ENCODE measurements at regions not wholly inside any gene's neighbourhood (a gene's known extent, or its start where the extent isn't known, plus 50 kb on each side); places are given as distances from the start of the nearest gene placed in this dataset.
"Not testable (repeated sequence)": the region's sequence is repeated elsewhere in the genome, so short reads cannot be mapped to it uniquely, and the experiment has no call there.

DNA sequence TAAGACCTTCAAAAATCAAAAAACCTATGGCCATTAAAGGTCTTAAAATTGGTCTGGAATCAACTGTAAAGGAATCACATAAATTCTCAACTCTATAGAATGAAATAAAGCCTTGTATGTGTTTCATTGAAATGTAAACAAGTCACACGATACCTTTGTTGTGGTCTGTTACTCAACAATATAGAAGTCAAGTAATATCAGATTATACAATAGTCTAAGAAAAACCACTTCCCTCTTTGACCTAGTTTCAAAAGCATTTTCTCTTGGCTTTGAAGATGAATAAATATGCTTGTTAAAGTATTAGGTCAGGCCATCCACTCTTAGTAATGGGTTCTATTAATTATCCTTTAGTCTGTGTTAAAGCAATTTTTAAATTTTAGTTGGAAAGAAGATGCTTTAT is 79.8 kb upstream of the DIO2 start:
- DNase-seq (ENCODE audit: low read depth): no peak

GRCh38 chr14:80286744-80287143 is 75.4 kb upstream of the DIO2 start:
- DNase-seq (ENCODE audit: low read depth): not testable (repeated sequence)

GRCh38 chr14:80278293-80279023 is 67.2 kb upstream of the DIO2 start:
- DNase-seq (ENCODE audit: low read depth): no peak

DNA sequence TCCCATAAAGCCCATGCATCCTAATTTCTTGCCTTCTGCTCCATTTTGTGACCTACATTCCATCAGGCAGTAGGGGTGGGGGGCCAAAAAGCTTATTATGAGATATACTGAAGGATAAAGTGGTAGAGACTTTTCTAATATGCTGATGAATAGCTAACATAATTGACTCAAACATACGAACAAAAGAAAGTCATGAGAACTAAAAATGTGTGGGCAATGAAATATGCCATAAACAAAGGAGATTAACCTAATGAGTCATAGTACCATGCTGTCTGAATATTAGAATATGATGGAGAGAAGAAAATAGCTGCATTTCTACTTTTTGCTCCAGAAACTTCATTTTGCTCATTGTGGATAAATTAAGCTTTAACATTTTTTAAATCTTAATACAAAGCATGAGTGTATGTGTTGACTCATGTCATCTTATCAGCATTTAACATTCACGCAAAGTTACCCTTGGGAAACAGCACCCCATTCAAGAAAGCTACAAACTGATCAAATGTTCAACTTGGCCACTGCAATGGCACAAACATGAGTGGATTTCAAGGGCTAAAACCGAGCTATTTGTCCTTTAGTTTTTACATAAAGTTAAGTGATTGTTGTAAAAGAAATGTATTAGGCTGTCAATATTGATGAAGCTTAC is 64.0 kb upstream of the DIO2 start:
- DNase-seq (ENCODE audit: low read depth): no peak

GRCh38 chr14:80274310-80274709 is 63.0 kb upstream of the DIO2 start:
- not testable (repeated sequence) for DNase-seq (ENCODE audit: low read depth)

DNA sequence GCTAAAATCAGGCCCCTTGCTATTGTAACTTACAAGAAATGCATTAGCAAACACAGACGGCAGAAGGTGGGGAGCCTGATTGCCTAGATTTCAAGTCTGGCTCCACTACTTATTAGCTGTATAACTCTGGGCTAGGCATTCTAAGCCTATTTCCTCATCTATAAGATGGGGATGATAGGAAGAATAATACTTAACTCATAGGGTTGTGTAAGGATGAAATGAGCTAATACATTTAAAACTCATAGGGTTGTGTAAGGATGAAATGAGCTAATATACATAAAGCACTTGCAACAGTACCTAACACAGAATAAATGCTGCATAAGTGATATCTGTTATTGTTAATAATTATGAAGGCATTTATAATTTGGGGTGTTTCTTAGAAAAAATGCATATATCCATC is 60.1 kb upstream of the DIO2 start:
- no peak for DNase-seq (ENCODE audit: low read depth)

DNA sequence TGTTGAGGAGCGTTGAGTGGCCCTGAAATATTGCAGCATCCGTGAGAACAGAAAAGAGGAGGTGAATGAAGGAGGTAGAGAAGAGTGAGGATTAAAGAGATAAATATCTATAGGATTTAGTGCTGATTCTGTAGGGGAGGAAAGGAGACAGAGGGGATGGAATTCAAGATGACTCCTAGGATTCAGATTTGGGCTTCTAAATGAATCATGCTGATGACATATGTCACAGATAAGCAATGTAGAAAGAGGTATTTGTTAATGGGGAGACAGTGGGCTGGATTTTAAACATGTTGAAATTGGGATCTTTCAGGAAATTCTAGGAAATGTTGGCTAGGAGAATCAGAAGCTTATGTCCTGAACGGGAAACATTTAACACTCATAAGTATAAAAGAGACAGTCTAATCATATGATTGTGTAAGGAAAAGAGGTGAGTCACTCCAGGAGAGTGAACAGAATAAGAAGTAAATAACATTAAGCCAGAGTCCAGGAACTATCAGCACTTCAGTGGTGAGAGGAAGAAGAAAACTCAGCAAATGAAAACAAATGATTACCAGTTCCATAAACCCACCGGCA is 58.1 kb upstream of the DIO2 start:
- no peak for DNase-seq (ENCODE audit: low read depth)

GRCh38 chr14:80266930-80267329 is 55.6 kb upstream of the DIO2 start:
- DNase-seq (ENCODE audit: low read depth): no peak

DNA sequence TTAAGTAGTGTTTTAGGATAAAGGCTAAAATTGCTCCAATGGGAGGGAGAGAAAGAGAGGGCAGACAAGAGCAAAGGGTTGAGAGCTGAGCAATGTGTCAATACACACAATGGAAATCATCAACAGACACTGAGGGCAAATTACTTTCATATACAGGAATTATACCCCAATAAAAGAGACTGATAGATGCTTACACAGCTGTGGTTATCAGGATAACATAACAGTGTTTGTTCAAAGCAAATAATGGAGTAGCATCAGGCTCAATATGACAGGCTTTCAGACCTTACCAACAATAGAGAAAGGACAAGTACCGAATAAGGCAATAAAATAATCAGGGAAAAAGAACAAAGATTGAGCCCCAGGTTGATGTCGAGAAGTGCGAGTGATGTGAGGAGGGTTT is 53.4 kb upstream of the DIO2 start:
- DNase-seq (ENCODE audit: low read depth): no peak

Measured in non-pigmented ciliary epithelial cell (primary cell).